Gastrocnemius medialis (tissue), 4 donors: ENCODE measurements at regions not wholly inside any gene's neighbourhood (a gene's known extent, or its start where the extent isn't known, plus 50 kb on each side); places are given as distances from the start of the nearest gene placed in this dataset.

Experiments used
- ATAC-seq, 2 donors: fragments of 150-250 bp; one replicate each; pipeline ENCODE4 v1.9.1; 2016
- DNase-seq, 2 donors: peaks; one replicate each; pipeline ENCODE4 v3.0.0-alpha.2; 2019
- H3K27ac ChIP-seq, 4 donors: fragments of 200-600 bp; sonication (generic); 1 replicate in 1 of 4; 2 replicates in 3 of 4; pipeline ENCODE4 v1.5.1; 2016 to 2018; ENCODE audit warnings: mild to moderate bottlenecking in 2 of 4, moderate library complexity in 1 of 4
- H3K27me3 ChIP-seq, 3 donors: fragments of 200-600 bp; sonication (generic) in 2 of 3; 1 replicate in 1 of 3; 2 replicates in 2 of 3; pipeline versions ENCODE4 v1.5.1 to v1.6.0; 2016 to 2019; ENCODE audit warnings: mild to moderate bottlenecking in 1 of 3, moderate library complexity in 1 of 3
- H3K36me3 ChIP-seq, 2 donors: fragments of 200-600 bp; sonication (generic) in 1 of 2; one replicate each; pipeline ENCODE4 v1.5.1; 2017 to 2018
- H3K4me1 ChIP-seq, 2 donors: fragments of 200-600 bp; sonication (generic) in 1 of 2; one replicate each; pipeline ENCODE4 v1.5.1; 2016 to 2017; ENCODE audit warnings: mild to moderate bottlenecking in 2 of 2
- H3K4me3 ChIP-seq, 4 donors: fragments of 200-600 bp; sonication (generic) in 3 of 4; 1 replicate in 1 of 4; 2 replicates in 3 of 4; pipeline ENCODE4 v1.5.1; 2016 to 2019; ENCODE audit warnings: mild to moderate bottlenecking in 2 of 4
- H3K9me3 ChIP-seq, 3 donors: fragments of 200-600 bp; sonication (generic) in 2 of 3; 1 replicate in 1 of 3; 2 replicates in 2 of 3; pipeline ENCODE4 v1.5.1; 2016 to 2019
- POLR2A ChIP-seq, 2 donors: fragments of 450-650 bp; IDR thresholded peaks; one replicate each; pipeline ENCODE4 v1.6.1; 2017; ENCODE audit warnings: antibody characterized with exemption in 2 of 2, mild to moderate bottlenecking in 2 of 2, moderate library complexity in 2 of 2
- in situ Hi-C, 4 donors: fragments of 200-750 bp; cut with MboI; loops; one replicate each; pipeline versions ENCODE4 v1.15.0 to v1.8.0; 2017; ENCODE audit warnings: low sequenced_read_pairs in 4 of 4
- intact Hi-C: fragments of 100-400 bp; cut with DNase I; formaldehyde crosslinking; loops from one replicate; pipeline ENCODE4 v1.15.1; 2023; ENCODE audit warnings: low total_unique reads
- TF ChIP-seq, protein P1 (sequence below), 5 experiments: fragments of 450-650 bp in 3 of 5; fragments of 200-600 bp in 2 of 5; sonication (generic) in 2 of 5; IDR thresholded peaks in 4 of 5; conservative IDR thresholded peaks in 1 of 5; 1 replicate in 4 of 5; 2 replicates in 1 of 5; pipeline ENCODE4 v1.5.1; 2016 to 2019; ENCODE audit warnings: antibody characterized with exemption in 5 of 5, mild to moderate bottlenecking in 3 of 5, moderate library complexity in 3 of 5

DNA sequence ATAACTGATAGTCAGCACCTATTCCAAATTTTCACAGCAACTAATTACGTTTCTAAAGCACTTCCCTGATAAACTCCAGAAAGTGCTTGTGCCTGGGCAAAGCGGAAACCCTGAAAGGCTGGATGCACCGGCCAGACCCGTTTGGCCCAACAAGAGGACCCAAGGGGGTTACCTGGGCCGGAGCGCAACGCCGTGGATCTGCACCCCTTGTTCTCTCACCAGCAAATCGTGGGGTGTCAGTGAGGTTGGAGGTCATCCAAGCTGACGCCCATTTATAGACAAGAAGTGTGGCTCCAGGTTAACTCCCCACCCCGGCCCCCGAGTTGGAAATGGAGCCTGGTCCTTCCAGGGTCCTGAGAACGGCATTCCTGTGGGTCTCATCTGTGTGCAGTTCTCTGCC lies 167.0 kb upstream of the HDAC4 start:
- intact Hi-C loops (no loop called here), in situ Hi-C loops (no loop called here)
- no peak for TF ChIP-seq POLR2A (IDR thresholded peaks at IDR 0.05)
- TF ChIP-seq, protein P1, sequence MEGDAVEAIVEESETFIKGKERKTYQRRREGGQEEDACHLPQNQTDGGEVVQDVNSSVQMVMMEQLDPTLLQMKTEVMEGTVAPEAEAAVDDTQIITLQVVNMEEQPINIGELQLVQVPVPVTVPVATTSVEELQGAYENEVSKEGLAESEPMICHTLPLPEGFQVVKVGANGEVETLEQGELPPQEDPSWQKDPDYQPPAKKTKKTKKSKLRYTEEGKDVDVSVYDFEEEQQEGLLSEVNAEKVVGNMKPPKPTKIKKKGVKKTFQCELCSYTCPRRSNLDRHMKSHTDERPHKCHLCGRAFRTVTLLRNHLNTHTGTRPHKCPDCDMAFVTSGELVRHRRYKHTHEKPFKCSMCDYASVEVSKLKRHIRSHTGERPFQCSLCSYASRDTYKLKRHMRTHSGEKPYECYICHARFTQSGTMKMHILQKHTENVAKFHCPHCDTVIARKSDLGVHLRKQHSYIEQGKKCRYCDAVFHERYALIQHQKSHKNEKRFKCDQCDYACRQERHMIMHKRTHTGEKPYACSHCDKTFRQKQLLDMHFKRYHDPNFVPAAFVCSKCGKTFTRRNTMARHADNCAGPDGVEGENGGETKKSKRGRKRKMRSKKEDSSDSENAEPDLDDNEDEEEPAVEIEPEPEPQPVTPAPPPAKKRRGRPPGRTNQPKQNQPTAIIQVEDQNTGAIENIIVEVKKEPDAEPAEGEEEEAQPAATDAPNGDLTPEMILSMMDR (IDR thresholded peaks at IDR 0.05 in 4 of 5, conservative IDR thresholded peaks at IDR 0.05 in 1 of 5), result no peak
- no peak for DNase-seq
- Histone ChIP-seq H3K9me3 (no peaks in the 10 kb centered on the region), H3K4me3 (no peak overlapping the region), H3K27ac (no peak overlapping the region), H3K27me3 (no peaks in the 10 kb centered on the region), H3K36me3 (no peaks in the 10 kb centered on the region), H3K4me1 (no peaks in the 10 kb centered on the region)
- ATAC-seq, result no peak

DNA sequence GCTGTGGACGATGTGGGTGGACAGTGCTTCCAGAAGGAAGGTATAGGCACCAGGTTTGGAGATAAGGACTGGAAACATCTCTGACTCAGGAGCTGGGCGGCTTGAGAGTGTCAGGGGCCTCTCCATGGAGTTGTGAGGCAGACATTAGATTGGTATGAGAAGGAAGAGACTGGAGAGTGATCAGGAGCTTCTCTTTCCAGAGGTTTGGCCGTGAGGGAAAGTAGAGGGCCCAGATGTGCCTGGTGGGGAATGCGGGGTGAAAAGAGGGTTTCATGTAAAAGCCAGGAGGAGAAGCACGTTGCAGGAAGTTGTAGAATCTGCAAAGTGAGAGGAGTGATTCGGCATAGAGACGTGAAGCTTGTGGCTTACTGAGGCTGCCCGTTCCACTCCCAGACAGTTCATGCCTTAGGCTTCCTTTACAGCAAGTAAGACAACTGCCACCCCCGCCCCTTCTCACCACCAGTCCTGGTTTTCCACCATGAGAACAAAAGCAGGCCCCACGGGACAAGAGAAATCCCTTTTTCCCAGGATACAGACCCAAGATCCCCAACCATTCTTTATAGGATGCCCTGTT lies 166.3 kb upstream of the HDAC4 start:
- no peak for DNase-seq
- Histone ChIP-seq H3K4me3 (no peak overlapping the region), H3K9me3 (no peaks in the 10 kb centered on the region), H3K36me3 (no peaks in the 10 kb centered on the region), H3K27ac (no peak overlapping the region), H3K27me3 (no peaks in the 10 kb centered on the region), H3K4me1 (no peaks in the 10 kb centered on the region)
- TF ChIP-seq, protein P1 (IDR thresholded peaks at IDR 0.05 in 4 of 5, conservative IDR thresholded peaks at IDR 0.05 in 1 of 5), result no peak
- TF ChIP-seq POLR2A (IDR thresholded peaks at IDR 0.05), result no peak
- intact Hi-C loops (no loop called here), in situ Hi-C loops (no loop called here)
- ATAC-seq, result no peak

DNA sequence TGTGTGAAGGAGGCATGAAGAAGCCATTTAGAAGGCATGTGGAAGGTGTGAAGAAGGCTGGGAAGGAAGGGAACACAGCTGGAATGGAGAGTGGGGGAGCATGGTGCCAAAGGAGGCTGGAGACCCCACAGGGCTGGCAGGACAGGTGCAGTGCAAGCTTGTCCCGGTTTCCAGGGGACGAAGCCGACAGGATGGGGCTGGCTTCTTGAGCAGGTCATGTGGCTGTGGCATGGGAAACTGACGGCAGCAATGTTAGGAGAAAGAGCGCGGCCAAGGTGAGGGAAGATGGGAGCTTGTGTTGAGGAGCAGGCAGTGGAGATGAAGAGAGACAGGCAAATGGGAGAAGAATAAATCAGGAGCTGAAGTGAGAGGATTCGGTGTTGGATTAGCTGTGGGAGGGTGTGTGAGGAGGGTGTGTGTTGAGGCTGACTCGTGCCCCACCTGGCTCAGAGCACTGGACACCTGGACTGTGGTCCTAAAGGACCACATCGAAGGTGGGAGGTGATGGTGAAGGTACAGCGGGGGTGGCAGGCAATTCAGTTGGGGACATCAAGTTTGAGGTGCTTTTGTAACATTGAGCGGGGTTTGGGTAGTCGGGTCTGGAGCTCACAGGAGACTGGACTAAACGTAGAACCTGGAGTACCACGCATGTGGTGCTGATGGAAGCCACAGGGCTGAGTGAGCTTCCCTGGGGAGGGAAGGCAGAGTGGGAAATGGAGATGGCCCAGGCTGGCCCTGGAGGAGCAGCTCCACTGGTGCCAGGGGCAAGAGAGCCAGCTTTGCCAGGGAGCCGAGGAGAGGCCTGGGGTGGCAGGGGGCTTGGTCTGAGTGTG lies 165.6 kb upstream of the HDAC4 start:
- Histone ChIP-seq H3K27me3 (no peaks in the 10 kb centered on the region), H3K4me1 (no peaks in the 10 kb centered on the region), H3K9me3 (no peaks in the 10 kb centered on the region), H3K36me3 (no peaks in the 10 kb centered on the region), H3K27ac (no peak overlapping the region), H3K4me3 (no peak overlapping the region)
- in situ Hi-C loops, result no loop called here
- TF ChIP-seq POLR2A (IDR thresholded peaks at IDR 0.05), result no peak
- TF ChIP-seq, protein P1 (IDR thresholded peaks at IDR 0.05 in 4 of 5, conservative IDR thresholded peaks at IDR 0.05 in 1 of 5), result no peak
- ATAC-seq, result no peak
- intact Hi-C loops, result no loop called here
- no peak for DNase-seq

DNA sequence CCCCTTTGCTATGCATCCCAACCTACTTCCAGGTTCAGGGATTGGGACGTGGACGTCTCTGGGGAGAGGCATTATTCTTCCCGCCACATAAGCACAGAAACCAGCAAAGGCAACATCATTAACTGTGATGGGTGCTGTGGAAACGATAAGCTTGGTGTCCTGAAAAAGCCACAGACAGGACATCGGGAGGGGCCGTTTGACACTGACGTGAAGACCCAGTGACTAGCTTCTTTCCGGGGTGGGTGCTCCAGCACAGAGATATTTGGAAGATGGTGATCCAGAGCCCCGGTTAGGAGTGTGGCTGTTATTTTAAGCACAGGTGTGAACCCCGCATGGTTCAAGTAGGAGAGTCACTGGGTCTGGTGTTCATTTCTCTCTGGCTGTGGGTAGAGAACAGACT lies 163.8 kb upstream of the HDAC4 start:
- Histone ChIP-seq H3K27ac (no peak overlapping the region), H3K36me3 (no peaks in the 10 kb centered on the region), H3K27me3 (no peaks in the 10 kb centered on the region), H3K4me1 (no peaks in the 10 kb centered on the region), H3K4me3 (no peak overlapping the region), H3K9me3 (no peaks in the 10 kb centered on the region)
- TF ChIP-seq POLR2A (IDR thresholded peaks at IDR 0.05), result no peak
- TF ChIP-seq, protein P1 (IDR thresholded peaks at IDR 0.05 in 4 of 5, conservative IDR thresholded peaks at IDR 0.05 in 1 of 5), result no peak
- ATAC-seq (no peak), DNase-seq (no peak)
- intact Hi-C loops (no loop called here), in situ Hi-C loops (no loop called here)
